NCI-H2107 treated with DMSO at 0.1 percent for 48 hours (cell line): ENCODE measurements at regions not wholly inside any gene's neighbourhood (a gene's known extent, or its start where the extent isn't known, plus 50 kb on each side); places are given as distances from the start of the nearest gene placed in this dataset.

Source experiments
- DNase-seq: peaks from one replicate; lab custom pipeline; 2025; ENCODE audit not compliant: unreplicated experiment; lab: John Stamatoyannopoulos, UW

DNA sequence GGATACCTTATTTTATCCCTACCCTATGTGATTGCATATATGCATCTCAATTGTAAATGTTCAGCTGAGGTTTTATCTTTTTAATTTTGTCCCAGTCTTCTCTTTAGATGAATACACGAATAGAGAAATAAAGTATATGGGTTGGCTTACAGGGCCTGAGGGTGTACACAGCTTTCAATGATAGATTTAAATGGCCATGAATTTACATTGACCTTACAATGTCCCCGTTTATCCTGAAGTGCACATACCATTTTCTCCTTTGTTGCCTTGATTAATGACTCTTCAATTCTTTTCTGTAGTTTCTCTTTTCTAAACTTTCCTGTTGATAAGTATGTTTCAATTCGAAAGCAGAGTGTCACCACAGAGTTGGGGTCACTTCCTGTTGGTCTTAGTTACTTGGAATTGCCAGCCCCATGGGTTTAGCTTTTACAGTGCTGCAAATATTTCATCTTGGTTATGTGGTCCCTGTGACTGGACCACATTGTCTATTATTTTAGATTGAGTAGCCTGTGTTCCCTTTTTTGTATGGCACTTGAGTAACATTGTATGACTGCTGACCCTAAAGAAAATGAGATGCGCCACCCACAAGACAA, 1616.3 kb upstream of the ACVR2A start:
- DNase-seq: no peak

GRCh38 chr2:146228020-146228393, 1616.8 kb upstream of the ACVR2A start:
- DNase-seq: no peak

DNA sequence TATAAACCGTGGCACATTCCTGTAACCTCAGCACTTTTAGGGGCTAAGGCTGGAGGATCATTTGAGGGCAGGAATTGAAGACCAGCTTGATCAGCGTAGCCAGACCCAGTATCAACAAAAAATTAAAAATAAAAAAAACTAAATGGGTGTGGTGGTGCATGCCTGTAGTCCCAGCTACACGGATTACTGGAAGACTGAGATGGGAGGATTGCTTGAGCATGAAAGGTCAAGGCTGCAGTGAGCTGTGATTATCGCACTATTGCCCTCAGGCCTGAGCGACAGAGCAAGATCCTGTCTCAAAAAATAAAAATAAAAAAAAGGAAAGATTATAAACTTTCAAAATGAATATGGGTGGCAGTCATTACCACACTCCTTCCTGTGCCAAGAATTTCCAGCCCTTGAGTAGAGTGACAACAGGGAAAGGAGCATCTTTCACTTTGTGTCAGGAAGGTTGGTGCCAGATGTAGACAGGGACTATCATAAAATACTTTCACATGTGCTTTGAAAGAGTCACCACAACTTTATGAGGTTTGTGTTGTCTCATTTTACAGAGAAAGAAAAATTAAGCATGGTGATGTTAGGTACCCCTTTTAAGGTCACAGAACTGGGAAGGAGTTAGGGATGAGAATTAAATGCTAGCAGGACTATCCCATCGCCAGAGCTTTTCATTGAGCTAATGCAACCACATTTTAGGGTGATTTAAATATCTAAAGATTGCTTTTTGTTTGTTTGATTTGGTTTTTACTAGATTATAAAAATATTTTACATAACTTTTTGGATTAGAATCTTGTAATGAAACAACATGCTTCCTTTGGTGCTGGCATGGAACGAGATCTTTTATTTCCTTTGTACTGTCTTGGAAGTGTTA, 1617.4 kb upstream of the ACVR2A start:
- DNase-seq: no peak

DNA sequence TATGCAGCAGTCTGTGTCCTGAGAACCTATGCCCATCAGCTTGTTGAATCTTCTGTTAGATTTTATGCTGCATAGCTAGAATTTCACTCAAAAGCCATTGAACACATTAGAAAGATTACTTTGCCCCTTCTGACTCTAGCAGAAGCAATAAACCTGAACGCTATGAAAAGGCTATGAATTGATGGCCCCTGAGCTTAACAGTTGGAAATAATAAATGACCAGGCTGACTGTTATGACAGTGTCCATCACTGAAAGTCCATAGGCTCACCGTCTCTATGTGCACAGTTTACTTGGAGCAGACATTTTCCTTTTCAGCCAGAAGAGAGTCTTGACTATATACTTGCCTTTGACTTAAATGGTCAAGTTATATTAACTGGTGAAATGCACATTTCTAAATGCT, 1618.8 kb upstream of the ACVR2A start:
- no peak for DNase-seq

- DNase-seq: no peak
Measured at GRCh38 chr2:146221826-146222225, 1623.0 kb upstream of the ACVR2A start.

DNA sequence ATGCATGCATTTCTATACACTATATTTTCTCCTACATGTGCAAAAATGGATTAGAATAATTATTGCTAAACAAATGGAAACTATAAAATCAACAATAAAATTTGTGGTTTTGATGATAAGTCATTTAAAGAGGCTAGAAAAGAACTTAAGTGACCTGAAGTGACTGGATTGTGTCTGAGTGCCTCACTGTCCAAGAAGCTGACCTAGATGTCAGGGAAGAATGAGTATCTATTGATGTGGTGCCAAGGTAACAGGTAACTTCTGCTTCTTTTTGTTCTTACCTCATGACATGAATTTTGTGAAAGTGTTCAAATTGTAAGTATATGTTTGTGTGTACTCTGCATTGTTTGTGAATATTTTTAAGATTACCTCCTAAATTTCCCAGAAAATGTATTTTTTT, 1623.9 kb upstream of the ACVR2A start:
- no peak for DNase-seq

DNA sequence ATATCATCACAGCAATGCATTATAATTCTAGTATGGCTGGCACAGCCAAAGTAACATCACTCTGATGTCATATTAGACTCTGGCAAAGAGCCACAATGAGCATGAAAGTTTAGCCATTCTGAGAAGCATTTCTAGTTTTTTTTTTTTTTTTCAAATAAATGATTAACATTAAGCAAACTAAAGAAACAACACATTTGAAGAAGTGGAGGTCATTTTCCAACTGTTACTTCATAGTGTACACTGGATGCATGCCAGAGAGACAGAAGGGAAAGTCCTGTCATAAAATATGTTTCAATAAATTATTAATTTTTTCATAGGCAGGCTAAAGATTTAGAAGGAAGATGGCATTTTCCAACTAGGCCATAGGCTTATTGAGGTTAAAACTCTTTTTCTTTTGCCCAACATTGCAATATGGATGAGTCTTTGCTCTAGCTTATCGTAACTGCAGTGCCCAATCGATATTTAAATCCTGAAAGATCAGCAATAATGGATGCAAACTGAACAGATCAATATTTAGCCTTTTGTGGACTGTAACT, 1630.4 kb upstream of the ACVR2A start:
- no peak for DNase-seq

GRCh38 chr2:146213674-146214073, 1631.2 kb upstream of the ACVR2A start:
- no peak for DNase-seq

DNA sequence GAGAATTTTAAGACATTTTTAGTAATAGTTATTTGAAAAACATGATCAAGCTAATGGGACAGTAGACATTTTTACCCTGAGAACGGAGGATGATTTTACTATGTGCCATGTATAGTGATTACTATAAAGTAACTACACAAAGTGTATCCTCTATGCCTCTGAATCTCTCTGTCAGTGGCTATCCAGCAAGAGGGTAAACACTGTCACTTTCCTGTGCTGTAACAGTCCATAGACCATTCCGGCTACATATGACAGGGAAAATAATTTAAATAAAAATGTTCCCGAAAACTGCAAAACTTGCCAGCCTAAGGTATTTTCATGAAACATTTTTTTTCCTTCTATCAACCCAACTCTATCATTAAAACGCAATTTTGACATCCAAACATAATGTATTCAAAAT, 1632.2 kb upstream of the ACVR2A start:
- DNase-seq: no peak

DNA sequence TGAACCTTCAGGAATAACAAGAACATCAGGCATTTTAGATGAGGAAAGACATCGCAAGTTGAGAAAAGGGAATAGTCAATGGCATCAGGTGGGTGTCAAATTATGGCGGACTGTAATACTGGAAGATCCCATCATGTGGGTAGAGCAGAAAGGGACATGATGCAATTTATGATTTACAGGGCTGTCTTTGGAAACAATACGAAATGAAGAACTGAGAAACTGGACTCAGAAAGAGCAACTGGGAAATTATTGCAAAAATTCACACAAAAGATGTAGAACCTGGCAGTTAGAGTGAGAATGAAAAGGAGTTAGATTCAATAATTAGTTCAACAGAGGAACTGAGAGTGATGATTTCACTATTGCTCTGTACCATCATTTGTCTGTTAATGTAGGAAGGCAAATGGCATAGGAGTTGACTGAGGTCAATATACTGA, 1635.0 kb upstream of the ACVR2A start:
- no peak for DNase-seq

GRCh38 chr2:146207901-146208300, 1636.9 kb upstream of the ACVR2A start:
- DNase-seq: no peak

DNA sequence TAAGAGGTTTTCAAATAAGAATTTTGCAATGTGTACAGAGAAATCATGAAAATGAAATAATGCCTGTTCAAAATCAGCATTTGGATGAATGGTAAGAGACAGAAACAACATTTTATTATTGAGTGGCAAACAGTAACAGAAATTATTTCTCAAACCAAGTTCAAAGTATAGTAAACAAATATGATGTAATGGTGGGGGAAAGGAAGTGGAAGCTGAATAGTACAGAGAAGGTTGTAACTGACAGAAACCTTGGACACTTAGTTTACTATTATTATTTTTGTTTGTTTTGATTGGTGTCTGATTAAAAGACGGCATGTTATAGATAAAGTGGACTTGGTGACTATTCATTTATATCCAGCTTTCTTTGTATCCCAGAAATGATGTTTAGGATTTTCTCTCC, 1637.4 kb upstream of the ACVR2A start:
- no peak for DNase-seq

- DNase-seq: no peak
Measured at GRCh38 chr2:146203064-146203624, 1641.7 kb upstream of the ACVR2A start.

GRCh38 chr2:146193619-146194018, 1651.2 kb upstream of the ACVR2A start:
- DNase-seq: no peak

GRCh38 chr2:146189541-146189940, 1655.3 kb upstream of the ACVR2A start:
- DNase-seq: no peak

DNA sequence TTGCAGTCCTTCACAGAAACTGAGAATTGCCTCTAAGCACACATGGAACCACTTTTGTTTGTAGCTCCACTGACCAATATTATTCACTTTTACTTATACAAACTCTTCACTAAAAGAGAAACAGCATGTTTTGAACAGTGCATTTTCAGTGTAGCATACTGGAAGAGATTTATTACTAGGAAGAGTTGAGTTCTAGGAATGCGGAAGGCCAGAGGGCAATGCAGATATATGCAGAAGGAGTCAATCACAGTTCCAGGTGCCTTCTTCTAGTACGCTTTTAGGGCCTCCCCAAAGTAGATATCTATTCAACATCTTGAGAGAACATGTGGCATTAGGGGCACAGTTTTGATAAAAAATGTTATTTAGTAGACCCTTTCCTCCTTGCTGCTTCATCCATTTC, 1654.0 kb upstream of the ZEB2 start:
- DNase-seq: no peak

DNA sequence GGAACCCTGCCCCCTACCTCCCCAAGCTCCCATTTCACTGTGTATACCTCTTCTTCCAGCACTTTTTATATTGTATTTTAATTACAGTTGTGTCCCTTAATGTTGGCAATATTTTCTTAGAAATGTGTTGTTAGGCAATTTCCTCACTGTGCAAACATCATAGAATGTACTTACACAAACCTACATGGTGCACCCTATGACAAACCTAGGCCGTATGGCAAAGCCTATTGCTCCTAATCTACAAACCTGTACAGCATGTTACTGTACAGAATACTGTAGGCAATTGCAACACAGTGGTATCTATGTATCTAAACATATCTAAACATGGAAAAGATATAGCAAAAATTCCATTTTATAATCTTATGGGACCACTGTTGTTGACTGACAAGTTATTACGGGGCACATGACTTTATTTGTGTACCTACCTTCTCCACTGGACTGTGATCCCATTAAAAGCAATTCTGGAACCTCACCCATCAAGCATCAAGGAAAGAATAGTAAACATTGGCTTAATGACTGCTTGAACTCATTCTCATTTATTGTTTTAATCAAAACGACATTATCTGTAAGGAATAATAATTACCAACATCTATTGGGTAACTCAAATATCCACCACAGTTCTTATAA, 1641.5 kb upstream of the ZEB2 start:
- DNase-seq: no peak

DNA sequence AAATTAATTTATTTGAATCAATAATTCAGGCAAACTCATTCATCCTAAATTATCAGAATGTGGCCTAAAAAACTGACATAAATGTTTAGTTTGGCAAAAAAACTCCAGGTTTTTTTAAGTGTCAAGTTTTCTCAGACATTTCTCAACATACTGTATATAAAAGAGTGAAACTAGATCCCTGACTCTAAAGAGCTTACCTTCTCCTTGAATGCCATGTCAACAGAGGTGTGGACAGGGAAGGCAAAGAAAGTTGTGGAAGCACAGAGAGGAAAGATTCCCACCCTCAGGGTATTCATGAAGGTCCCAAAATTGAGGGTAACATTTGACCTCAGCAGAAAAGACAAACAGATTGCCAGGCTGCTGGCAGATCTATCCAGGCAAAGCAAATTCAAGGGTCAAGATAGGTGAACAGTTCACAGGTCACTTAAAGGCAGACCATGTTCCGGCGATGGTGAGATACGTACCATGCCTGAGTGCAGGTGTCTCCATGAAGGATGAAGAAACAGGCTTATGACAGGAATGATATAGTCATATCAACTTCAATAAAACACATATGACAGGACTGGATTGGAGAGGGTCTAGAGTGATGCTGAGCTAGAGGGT, 1638.3 kb upstream of the ZEB2 start:
- no peak for DNase-seq

DNA sequence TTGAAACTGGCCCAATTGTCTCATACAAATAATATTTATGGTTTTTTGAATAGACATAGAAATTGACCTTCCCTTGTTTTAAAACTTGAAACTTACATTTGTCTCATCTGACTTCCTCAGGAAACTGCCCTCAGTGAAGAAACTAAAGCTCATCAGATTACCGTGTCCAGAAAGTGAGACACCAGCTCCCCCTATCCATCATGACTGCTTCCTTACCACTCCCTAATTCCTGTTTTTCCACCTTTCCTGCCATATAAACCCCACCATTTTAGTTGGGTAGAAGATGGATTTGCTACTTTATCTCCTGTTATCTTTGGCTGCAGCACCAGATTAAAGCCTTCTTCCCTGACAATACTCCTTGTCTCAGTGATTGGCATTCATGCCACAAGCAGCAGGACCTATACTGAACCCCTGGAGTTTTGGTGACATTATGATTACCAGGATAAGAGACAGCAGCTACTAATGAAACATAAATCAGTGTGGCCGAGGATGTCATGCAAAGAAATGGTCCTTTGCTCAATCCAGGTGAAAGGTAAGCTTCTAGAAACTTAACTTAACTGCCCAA, 1627.6 kb upstream of the ZEB2 start:
- DNase-seq: no peak

DNA sequence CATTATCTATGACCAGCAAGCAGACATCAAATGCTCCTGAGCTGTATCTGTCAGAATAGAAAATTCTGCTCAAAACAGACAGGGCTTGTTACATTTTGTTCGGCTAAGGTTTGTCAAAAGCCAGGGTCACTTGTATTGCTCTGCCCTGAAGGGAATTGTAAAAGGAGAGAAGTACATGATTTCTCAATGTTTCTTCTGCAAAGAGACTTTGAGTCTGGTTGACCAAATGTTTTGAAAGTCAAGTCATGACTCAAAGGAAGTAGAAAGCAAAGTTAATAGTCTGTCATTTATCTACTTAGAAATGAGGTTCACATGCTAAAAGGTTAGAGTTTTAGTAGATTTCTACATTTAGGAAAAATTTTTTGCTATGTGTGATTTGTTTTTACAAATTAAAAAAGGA, 1624.1 kb upstream of the ZEB2 start:
- no peak for DNase-seq

DNA sequence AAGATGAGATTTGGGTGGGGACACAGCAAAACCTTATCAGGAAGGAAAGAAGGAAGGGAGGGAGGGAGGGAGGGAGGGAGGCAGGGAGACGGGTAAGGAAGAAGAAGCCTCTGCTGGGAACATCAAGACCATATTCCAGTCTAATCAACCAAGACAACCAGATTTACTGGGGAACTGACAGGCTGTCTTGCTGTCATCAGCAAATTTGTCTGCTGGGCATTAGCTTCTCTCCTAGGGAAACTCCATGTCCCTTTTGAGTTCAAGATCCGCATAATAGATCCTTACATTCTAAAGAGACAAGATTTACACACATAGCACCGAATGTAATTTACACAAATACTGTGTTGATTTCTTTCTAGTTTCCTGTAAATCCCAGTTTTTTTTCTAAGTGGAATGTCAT, 1618.9 kb upstream of the ZEB2 start:
- no peak for DNase-seq
